ENCODE measurements at regions not wholly inside any gene's neighbourhood (a gene's known extent, or its start where the extent isn't known, plus 50 kb on each side); places are given as distances from the start of the nearest gene placed in this dataset.

GRCh38 chr6:154891901-154892300 is 103.2 kb upstream of the TIAM2 start (continued):
- TF ChIP-seq CTCF (IDR thresholded peaks at IDR 0.05) (no peak), CHD4 (IDR thresholded peaks at IDR 0.05; ENCODE audit: borderline replicate concordance) (no peak), RARB (CRISPR knock-in tag; IDR thresholded peaks at IDR 0.05) (no peak)

- ChIA-PET POLR2A (no interaction called here), CTCF (no interaction called here)
- WGBS (ENCODE audit: missing lambda C conversion rate) = 24% methylated on average over 3 of the region's 3 CpGs
- no peak for TF ChIP-seq USF2 (IDR thresholded peaks at IDR 0.05)
- TF ChIP-seq HEYL (CRISPR knock-in tag; IDR thresholded peaks at IDR 0.05) = no peak
- no peak for TF ChIP-seq HDAC2 (IDR thresholded peaks at IDR 0.05)
- TF ChIP-seq TP53 (CRISPR knock-in tag; IDR thresholded peaks at IDR 0.05) = no peak
- no peak for TF ChIP-seq FOSB (CRISPR knock-in tag; IDR thresholded peaks at IDR 0.05)
- no peak for TF ChIP-seq PBX3 (IDR thresholded peaks at IDR 0.05)
- no peak for TF ChIP-seq MYC (IDR thresholded peaks at IDR 0.05; ENCODE audit: borderline replicate concordance, low read length)
- TF ChIP-seq EHMT2 (IDR thresholded peaks at IDR 0.05; ENCODE audit: low read depth) = no peak
- no peak for TF ChIP-seq MAZ (IDR thresholded peaks at IDR 0.05; ENCODE audit: borderline replicate concordance, low read depth, low read length)
- no peak for TF ChIP-seq HOXB5 (CRISPR knock-in tag; IDR thresholded peaks at IDR 0.05)
- no peak for TF ChIP-seq RARB (CRISPR knock-in tag; IDR thresholded peaks at IDR 0.05)
- TF ChIP-seq RFX5 (IDR thresholded peaks at IDR 0.05) = no peak
- no peak for TF ChIP-seq NR3C1 (IDR thresholded peaks at IDR 0.05)
- no peak for TF ChIP-seq JUNB (IDR thresholded peaks at IDR 0.05)
- TF ChIP-seq POLR2AphosphoS2 (conservative IDR thresholded peaks at IDR 0.05; ENCODE audit: low read length) = no peak
- TF ChIP-seq ZSCAN20 (CRISPR knock-in tag; IDR thresholded peaks at IDR 0.05) = no peak
- TF ChIP-seq POLR2A (IDR thresholded peaks at IDR 0.05; ENCODE audit: low read length) = no peak
- no peak for TF ChIP-seq RAD21 (conservative IDR thresholded peaks at IDR 0.05 in 1 of 2, IDR thresholded peaks at IDR 0.05 in 1 of 2)
- no peak for FAIRE-seq
- Histone ChIP-seq H3K27ac (no peak overlapping the region), H3K4me1 (peaks cover 17% of the 10 kb centered on the region), H3K4me3 (no peak overlapping the region), H3K9me3 (no peaks in the 10 kb centered on the region), H3K4me2 (peak overlapping the region; percentile 40)
- no peak for DNase-seq (ENCODE audit: low read depth in 1 of 2, low spot score in 1 of 2)
- no peak for ATAC-seq
These were observed 101.2 kb upstream of the TIAM2 start for GRCh38 chr6:154893917-154894316.

GRCh38 chr6:154894902-154895301 is 100.2 kb upstream of the TIAM2 start:
- ChIA-PET POLR2A (no interaction called here), CTCF (interaction anchor here (1.3 kb wide), 1 partner anchor 219 kb away, joined by 4 read pairs; no protein-coding TSS in a partner anchor)
- H3K27ac ChIP-seq = no peak overlapping the region
- 93% methylated on average over 4 of the region's 4 CpGs for WGBS (ENCODE audit: missing lambda C conversion rate)
- H3K4me3 ChIP-seq = no peak overlapping the region
- no peaks in the 10 kb centered on the region for H3K9me3 ChIP-seq
- no peak for ATAC-seq
- H3K4me1 ChIP-seq = peaks cover 17% of the 10 kb centered on the region
- no peak for TF ChIP-seq HOXB5 (CRISPR knock-in tag; IDR thresholded peaks at IDR 0.05)
- TF ChIP-seq SREBF2 (IDR thresholded peaks at IDR 0.05) = no peak
- FAIRE-seq = no peak
- no peak overlapping the region for H3K4me2 ChIP-seq
- no peak for DNase-seq (ENCODE audit: low read depth in 1 of 2, low spot score in 1 of 2)

GRCh38 chr6:154895841-154896240 is 99.3 kb upstream of the TIAM2 start:
- WGBS (ENCODE audit: missing lambda C conversion rate) = 84% methylated on average over 6 of the region's 6 CpGs
- Histone ChIP-seq H3K4me2 (no peak overlapping the region), H3K4me1 (peaks cover 17% of the 10 kb centered on the region), H3K9me3 (no peaks in the 10 kb centered on the region), H3K4me3 (no peak overlapping the region), H3K27ac (no peak overlapping the region)
- ATAC-seq (no peak), DNase-seq (ENCODE audit: low read depth in 1 of 2, low spot score in 1 of 2) (no peak), FAIRE-seq (no peak)
- ChIA-PET POLR2A (no interaction called here), CTCF (interaction anchor here (1.3 kb wide), 1 partner anchor 220 kb away, joined by 4 read pairs; no protein-coding TSS in a partner anchor)
- no peak for TF ChIP-seq ESRRA (IDR thresholded peaks at IDR 0.05; ENCODE audit: borderline replicate concordance, low read length)
- TF ChIP-seq USF2 (IDR thresholded peaks at IDR 0.05) = no peak
- no peak for TF ChIP-seq HMGXB4 (CRISPR knock-in tag; IDR thresholded peaks at IDR 0.05; ENCODE audit: borderline replicate concordance)
- TF ChIP-seq PBX3 (IDR thresholded peaks at IDR 0.05) = no peak
- no peak for TF ChIP-seq EHMT2 (IDR thresholded peaks at IDR 0.05; ENCODE audit: low read depth)
- TF ChIP-seq EP300 (IDR thresholded peaks at IDR 0.05) = no peak
- no peak for TF ChIP-seq MAX (IDR thresholded peaks at IDR 0.05)
- TF ChIP-seq RCOR1 (IDR thresholded peaks at IDR 0.05; ENCODE audit: low read depth, low read length) = no peak
- TF ChIP-seq MAZ (IDR thresholded peaks at IDR 0.05; ENCODE audit: borderline replicate concordance, low read depth, low read length) = no peak
- TF ChIP-seq RFX5 (IDR thresholded peaks at IDR 0.05) = no peak
